GM19372 (cell line): ENCODE measurements at regions not wholly inside any gene's neighbourhood (a gene's known extent, or its start where the extent isn't known, plus 50 kb on each side); places are given as distances from the start of the nearest gene placed in this dataset.
"Not testable (repeated sequence)": the region's sequence is repeated elsewhere in the genome, so short reads cannot be mapped to it uniquely, and the experiment has no call there.

ENCODE experiments used
- ATAC-seq: cut with Tn5 transposase; IDR thresholded peaks from one replicate; pipeline ENCODE4 v1.9.1; 2021; ENCODE audit warnings: mild to moderate bottlenecking, low read depth, moderate library complexity; ENCODE audit not compliant: unreplicated experiment

- no peak for ATAC-seq
Observed at GRCh38 chr2:134041877-134042276, 212.0 kb upstream of the MGAT5 start.

- not testable (repeated sequence) for ATAC-seq
Observed at GRCh38 chr2:134043028-134043427, 210.8 kb upstream of the MGAT5 start.

GRCh38 chr2:134052173-134052572 is 201.7 kb upstream of the MGAT5 start:
- ATAC-seq = no peak

GRCh38 chr2:134056173-134056572 is 197.7 kb upstream of the MGAT5 start:
- no peak for ATAC-seq

- ATAC-seq = not testable (repeated sequence)
Observed at GRCh38 chr2:134061066-134061465, 192.8 kb upstream of the MGAT5 start.

GRCh38 chr2:134062235-134062634 is 191.6 kb upstream of the MGAT5 start:
- ATAC-seq = not testable (repeated sequence)

GRCh38 chr2:134063916-134064315 is 190.0 kb upstream of the MGAT5 start:
- ATAC-seq = not testable (repeated sequence)

- no peak for ATAC-seq
Observed at GRCh38 chr2:134070281-134070741, 183.6 kb upstream of the MGAT5 start.

- no peak for ATAC-seq
Observed at GRCh38 chr2:134072341-134072740, 181.5 kb upstream of the MGAT5 start.

- ATAC-seq = no peak
Observed at GRCh38 chr2:134073023-134073422, 180.8 kb upstream of the MGAT5 start.

GRCh38 chr2:134074619-134075018 is 179.3 kb upstream of the MGAT5 start:
- no peak for ATAC-seq

- ATAC-seq = no peak
Observed at GRCh38 chr2:134075204-134075603, 178.7 kb upstream of the MGAT5 start.

- ATAC-seq = no peak
Observed at GRCh38 chr2:134078354-134078753, 175.5 kb upstream of the MGAT5 start.

GRCh38 chr2:134079373-134079772 is 174.5 kb upstream of the MGAT5 start:
- ATAC-seq = peak; percentile 97

- no peak for ATAC-seq
Observed at GRCh38 chr2:134080386-134081089, 173.3 kb upstream of the MGAT5 start.

GRCh38 chr2:134081238-134081938 is 172.5 kb upstream of the MGAT5 start:
- no peak for ATAC-seq

GRCh38 chr2:134083548-134083947 is 170.3 kb upstream of the MGAT5 start:
- ATAC-seq = no peak

GRCh38 chr2:134086594-134087219 is 167.2 kb upstream of the MGAT5 start:
- ATAC-seq = no peak

- peak; percentile 80 for ATAC-seq
Observed at GRCh38 chr2:134087371-134087921, 166.4 kb upstream of the MGAT5 start.

GRCh38 chr2:134089454-134089853 is 164.4 kb upstream of the MGAT5 start:
- no peak for ATAC-seq

GRCh38 chr2:134097740-134098139 is 156.1 kb upstream of the MGAT5 start:
- ATAC-seq = no peak
